Renal cortex interstitium (tissue), 11 donors: ENCODE measurements at regions not wholly inside any gene's neighbourhood (a gene's known extent, or its start where the extent isn't known, plus 50 kb on each side); places are given as distances from the start of the nearest gene placed in this dataset.
A peak's percentile ranks its signal among the peaks of the same experiment; 100 is the strongest.

ENCODE experiments used
- DNase-seq, 11 donors: peaks; one replicate each; pipeline ENCODE4 v3.0.0-alpha.2; 2013; ENCODE audit warnings: low read depth in 9 of 11, low spot score in 4 of 11; ENCODE audit errors: extremely low read depth in 1 of 11

DNA sequence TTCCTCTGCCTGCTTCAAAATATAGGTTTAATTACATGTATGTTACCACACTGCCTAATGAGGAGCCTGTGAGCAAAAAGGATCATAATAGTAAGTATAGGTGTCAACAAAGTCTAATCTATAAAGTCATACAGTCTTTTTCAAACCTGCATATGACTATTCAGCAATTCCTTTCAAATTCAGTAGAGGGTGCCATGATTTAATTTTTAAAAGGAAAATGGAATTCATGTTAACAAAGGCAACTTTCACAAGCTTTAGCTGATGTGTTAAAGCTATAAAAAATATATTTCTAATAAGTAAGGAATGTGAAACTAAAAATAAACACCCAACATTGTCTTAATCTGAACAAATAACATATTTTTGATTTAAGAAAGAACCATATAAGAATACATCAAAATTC lies 52.1 kb downstream of the MPP7 start:
- DNase-seq, result no peak

DNA sequence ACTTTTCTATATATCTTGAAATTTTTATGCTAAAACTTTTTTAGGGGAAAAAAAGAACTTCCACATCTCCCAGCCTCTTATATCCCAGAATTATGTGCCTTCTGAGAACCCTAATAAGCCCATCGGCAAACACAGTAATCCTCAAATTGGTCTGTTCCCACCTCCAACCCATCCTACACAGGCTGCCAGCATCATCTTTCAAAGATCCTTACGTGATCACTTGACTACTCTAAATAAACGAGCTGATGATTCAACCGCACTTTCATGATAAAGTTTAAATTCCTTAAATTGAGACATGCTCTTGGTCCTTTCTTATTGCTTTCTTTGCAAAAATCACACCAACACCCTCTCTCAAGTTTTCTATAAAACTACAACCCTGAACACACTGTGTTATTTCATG lies 52.5 kb downstream of the MPP7 start:
- DNase-seq, result no peak

DNA sequence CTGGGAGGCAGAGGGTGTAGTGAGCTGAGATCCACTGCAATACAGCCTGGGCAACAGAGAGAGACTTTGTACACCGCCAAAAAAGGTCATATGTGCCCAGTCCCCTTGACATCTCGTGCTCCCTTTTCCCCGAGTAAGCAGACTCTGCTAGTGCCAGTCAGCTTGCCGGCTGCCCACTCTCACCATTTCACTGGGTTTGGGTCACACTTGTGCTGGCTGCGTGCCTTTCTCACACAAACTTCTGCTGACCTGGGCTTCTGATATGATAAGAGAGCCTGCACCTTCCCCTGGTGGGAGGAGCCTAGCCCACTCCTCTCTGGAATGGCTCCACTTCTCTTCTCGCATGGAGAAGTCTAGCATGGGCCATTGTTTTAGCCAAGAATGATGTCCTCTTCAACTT lies 53.4 kb downstream of the MPP7 start:
- DNase-seq, result no peak

DNA sequence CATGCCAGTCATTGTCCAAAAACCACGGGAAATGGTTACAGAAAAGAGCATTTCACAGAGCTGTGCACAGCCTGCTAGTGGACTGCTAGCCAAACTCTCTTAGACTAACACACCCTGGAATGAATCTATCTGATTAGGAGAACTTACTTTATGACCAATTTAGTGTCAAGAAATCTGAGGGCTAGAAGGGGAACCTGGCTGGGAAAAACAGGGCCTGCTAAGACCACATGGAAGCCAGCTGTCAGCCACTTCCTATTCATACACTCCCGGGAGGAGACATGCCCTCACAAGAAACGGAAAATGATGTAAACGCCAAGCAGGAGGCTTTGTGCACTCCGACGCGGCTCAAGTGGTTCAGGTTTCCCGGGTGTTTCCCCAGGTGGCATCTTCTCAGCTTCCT lies 54.8 kb downstream of the MPP7 start:
- DNase-seq, result no peak

DNA sequence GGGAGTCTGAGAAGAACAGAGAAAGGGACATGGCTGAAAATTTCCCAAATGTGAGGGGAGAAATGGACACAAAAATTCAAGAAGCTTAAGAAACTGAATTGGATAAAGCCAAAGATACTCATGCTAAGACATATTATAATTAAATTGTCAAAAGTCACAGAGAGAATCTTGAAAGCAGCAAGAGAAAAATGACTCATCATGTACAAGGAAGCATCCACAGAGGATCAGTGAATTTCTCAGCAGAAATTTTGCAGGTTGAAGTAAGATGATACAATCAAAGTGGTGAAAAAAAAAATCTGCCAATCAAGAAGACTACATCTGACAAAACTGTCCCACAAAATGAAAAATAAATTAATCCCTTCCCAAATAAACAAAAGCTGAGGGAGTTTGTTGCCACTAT lies 56.8 kb downstream of the MPP7 start:
- no peak for DNase-seq

DNA sequence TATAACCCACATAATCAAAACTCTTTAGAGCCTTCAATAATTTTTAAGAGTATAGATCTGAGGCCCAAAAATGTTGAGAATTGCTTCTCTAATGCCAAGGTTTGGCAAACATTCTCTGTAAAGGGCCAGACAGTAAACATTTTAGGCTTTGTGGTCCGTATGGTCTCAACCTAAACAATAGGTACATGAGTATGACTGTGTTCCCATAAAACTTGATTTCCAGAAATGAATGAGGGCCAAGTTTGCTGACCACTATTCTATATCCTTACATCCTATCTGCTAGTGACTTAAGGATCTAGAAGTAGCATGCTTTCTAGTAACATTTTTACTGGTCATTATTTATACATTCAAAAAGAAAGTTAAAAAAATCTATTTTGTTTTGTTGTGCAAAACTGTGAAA lies 58.9 kb downstream of the MPP7 start:
- DNase-seq, result no peak

DNA sequence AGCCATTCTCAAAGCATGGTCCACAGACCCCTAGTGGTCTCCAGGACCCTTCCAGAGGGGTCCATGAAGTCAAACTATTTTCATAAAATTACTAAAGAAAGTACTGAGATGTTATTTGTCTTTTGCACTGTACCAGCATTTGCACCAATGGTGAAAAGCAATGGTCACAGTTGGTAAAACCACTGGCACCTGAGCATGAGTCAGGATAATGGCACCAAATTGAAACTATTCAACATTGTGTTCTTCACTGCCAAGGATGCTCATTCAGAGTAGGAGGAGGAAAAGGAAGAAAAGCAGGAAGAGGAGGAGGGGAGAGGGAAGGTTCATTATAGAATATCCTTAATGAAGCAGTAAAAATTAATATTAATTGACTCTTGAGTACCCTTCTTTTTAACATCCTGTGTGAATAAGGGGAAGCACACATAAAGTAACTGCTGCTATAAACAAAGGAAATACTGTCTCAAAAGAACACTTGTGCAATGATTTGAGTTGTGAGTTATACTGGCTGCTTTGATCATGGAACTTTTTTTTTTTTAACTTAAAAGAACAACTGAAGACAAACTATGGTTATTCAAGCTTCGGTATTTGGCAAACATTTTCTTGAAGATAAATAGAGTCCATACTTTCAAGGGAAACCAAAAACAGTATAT lies 60.2 kb downstream of the MPP7 start:
- no peak for DNase-seq

DNA sequence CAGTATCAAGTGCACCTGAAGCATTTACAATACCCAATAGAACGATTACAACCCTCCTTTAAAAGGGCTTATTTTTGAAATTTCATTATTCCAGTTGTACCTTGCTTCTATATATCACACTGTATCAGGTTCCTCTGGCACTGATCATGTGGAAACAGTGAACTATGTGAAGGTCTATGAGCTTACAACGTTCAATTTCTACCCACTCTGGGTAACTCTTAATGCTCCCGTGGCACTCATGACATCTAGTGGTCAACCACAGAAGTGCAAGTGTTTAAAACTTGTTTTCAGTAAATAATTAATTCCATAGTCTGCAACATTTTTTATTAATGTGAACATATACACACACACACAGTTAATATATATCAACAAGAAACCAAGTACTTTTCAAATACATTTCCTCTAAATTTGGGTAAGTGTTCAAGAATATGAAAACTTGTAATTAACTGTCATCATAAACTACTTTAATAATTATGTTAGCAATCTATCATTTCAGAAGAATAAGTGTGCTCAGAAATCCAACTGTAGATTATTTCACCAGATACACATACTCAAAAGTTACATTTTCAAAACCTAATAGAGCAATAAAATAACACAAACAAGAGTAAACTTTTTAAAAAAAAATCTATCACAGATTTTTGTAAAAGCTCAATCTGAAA lies 61.0 kb downstream of the MPP7 start:
- peak in 7 of 11 donors; percentile 24 to 58 (median 53) for DNase-seq

DNA sequence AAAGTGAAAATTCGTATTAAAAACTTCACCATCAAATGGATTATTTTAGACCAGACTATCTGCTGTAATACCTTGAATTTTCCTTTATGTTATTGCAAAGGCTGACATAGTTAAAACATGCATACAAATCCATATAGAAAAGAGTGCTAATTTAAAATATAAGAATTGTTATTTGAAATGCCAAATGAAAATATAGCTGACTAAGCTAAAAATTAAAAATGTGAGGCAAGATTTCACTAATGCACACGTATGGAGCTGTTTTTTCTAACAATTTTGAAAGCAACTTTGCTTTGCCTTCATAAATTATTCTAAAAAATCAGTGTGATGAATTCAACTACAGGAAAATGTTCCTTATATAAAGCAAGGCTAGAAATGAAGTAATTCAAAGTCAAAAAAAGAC lies 62.5 kb downstream of the MPP7 start:
- no peak for DNase-seq

DNA sequence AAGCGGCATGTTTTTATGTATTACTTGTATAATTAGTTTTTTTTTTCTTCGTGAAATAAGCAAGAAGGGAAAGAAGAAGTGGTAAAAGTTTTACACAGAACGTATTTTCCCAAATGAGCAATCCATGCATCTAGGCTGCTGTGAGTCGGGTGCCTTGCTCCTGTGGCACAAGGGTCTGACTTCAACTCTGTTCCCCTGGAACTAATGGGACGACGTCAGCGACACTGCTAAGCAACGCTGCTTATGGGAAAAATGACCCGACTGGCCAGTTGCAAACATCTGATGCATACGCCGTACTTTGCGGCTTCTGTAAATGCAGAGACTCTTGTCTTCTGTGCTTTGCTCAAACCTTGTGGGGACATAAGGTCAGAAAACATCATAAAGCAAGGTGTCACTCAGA lies 66.3 kb downstream of the MPP7 start:
- DNase-seq, result no peak

DNA sequence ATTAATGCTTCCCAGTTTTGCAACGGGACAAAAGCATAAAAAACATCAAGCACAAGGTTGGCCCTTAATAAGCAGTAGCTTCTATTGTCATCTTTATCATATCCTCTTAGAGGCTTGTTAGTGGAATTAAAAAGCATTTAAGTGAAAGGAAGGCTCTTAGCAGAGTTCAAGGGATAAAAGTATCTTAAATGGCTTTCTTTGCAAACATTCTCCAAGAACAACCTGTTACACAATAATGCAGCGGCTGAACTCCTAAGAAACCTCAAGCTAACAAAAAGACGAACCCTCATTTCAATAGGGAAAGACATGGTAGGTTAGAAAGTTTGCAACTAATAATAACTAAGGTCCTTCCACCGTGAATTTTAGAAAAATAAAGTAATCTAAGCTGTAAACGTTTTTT lies 82.1 kb downstream of the MPP7 start:
- no peak for DNase-seq

DNA sequence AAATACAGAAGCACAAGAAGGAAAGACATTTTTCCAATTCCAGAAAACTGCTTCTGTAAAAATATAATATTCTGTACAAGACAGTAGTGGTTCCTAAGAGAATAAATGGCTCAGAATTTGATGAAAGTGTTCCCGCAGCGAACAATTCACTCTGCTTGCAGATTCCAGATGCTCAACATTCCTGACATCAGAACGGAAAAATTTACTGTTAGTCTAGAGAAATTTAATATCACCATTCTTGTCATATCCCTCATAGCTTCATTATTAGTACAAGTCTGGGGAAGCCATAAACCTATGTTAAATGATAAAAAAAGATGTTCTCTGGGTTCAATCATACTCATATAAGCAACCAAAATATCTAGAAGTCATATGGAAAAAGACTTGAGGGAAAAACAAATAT lies 83.6 kb downstream of the MPP7 start:
- no peak for DNase-seq

DNA sequence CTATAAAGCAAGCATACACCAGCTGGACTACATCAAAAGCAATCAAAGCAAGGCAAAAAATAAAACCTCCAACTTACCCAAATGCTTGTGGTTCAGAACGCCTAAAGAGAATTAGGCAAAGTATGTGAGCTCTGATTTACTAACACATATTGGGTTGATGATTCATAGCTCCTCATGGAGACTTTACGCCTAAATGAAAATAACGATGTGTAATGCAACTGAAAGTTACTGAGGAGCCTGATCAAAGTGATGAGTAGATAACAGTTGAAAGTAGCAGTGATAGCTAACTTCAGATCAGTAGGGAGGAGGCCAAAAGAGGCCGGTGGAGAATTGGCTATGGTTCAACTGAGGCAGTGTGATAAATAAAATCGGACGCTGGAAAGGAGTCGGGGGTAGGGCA lies 85.0 kb downstream of the MPP7 start:
- DNase-seq, result no peak

DNA sequence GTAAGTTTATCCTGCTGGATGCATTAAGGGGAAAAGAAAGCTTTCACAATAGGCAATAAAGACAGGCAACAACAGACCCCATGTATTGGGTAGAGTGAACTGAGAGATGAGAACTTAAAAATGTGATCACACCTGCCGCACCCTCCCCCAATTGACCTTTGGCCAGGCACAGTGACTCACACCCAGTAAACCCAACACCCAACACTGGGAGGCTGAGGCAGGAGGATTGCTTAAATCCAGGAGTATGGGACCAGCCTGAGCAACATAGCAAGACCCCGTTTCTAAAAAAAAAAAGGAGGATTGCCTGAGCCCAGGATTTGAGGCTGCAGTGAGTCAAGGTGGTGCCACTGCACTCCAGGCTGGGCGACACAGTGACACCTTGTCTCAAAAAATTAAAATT lies 86.9 kb downstream of the MPP7 start:
- no peak for DNase-seq

DNA sequence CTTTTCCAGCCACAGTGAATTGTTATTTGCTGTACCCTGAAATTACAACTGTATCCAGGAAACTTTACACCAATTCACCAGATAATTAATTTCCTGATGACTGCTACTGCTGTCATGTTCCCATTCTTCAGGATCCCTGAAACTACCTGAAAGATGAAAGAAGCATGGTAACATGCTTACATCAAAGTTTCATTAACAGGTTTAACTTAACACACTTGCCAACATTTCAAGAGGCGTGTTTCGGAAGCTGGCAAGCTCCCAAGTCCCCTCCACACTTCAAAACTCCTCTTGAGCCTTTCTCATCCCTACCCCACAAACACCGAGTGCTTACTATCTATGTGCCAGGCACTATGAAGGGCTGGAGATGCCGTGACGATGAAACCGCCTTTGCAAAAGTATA lies 88.6 kb downstream of the MPP7 start:
- no peak for DNase-seq

DNA sequence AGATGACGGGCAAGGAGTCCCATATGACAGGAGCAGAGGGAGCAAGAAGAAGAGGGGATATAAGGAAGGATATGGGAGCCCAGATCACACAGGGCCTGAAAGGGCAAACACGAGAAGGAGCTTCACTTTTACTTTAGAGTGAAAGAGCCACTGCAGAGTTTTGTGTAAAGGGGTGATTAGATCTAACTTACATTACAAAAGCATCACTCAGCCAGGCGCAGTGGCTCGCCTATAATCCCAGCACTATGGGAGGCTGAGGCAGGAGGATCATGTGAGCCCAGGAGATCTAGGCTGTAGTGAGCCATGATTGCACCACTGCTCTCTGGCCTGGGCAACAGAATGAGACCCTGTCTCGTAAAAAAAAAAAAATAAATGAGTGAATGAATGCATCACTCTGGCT lies 91.1 kb downstream of the MPP7 start:
- DNase-seq, result no peak

DNA sequence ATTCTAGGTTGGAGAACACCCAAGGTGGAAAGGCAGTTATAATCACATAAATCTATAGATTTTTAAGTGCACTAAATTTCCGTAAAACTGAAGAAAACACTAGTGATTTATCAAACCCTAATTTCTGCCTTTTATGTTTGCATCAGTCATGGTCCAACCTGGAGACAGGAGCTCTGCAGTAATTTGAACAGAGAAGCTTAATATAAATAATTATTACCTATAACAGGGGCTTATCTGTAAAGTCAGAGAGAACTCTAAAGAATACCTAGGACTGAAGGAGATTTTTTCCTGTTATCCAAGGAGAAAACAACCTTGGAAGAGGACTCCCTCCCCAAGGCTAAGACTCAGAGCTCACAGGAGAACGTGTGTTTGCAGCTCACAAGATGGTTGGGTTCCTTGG lies 95.1 kb downstream of the MPP7 start:
- no peak for DNase-seq

DNA sequence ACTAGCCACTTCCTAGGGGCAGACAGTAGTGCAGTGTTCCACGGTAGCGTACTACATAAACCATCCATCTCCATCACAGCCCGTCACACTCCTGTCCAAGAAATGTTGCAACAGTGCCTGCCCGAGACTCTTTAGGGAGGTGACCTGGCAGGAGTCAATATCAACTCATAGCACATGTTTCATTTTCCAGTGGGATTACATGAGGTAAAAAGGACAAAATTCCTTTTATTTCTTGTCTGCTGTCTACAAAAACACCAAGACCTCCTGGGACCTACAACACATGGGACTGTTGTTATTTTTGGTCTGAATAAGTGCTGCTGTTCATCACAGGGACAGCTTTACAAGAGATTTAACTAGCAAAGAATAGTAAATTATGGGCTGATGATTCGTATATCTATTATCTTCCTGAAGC lies 99.9 kb downstream of the MPP7 start:
- DNase-seq, result no peak

DNA sequence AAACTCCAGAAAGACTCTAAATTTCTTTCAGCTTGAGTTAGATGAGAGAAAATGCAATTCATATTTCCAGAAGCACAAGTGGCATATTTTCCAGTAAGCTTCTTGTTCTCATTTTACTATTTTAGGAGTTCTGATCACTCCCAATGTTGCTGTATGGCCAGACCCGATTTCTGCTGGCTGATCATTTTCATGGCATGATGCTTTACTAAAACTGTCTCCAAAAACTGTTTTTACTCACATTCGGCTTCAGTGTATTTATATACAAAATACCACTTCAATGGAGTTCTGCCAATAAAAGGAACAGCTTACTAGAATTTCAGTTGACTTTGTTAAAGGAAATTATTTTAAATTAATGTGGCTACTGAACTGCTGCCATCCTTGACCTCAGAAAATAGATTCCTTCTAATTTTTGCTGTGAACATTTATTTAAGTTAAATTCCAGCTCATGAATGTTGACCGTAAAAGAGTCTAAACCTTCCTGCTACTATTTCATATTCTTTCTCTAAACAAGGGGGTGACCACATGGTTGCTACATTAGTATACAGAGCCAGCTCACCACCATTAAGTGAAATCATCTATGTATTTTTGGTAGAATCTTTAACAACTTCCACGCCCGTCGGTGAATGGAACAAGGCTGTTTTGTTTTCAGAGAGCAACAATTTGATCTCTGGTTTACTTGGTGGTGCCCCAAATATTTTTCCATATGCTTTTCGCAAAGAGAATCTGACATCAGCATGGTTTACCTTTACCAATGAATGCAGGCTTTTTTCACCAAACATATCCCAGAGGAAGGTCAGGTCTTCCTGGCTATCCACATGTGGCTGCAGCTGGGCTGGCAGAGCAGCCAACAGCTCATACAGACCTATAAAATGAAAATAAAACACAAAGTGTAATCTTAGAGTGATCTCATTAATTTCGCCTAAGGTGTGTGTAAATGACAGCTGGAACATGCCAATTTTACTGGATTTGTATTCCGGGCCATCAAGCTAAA lies 101.2 kb downstream of the MPP7 start:
- DNase-seq, result no peak

DNA sequence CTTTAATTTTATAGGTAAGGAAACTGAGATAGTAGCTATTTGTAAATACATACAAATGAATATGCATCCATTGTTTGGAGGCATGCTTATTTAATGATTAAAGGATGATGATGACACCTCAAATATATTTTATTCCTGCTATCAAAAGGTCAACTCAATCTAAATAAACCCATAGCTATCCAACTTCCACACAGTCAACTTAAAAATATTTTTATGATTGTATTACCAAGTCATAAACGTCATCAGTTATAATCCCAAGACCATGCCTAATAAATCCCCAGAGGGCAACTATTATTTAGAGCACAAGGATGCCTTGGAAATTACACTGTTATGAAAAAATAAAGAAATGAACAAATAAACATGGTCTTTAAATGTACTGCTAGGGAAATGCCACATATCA lies 102.1 kb downstream of the MPP7 start:
- no peak for DNase-seq
